Uterus (tissue), 3 donors: ENCODE measurements at regions not wholly inside any gene's neighbourhood (a gene's known extent, or its start where the extent isn't known, plus 50 kb on each side); places are given as distances from the start of the nearest gene placed in this dataset.
A peak's percentile ranks its signal among the peaks of the same experiment; 100 is the strongest.

Source experiments
- DNase-seq, 2 donors: peaks; one replicate each; pipeline ENCODE4 v3.0.0-alpha.2; 2019 to 2020
- H3K27ac ChIP-seq, 2 donors: fragments of 200-600 bp; sonication (generic); 1 replicate in 1 of 2; 2 replicates in 1 of 2; pipeline ENCODE4 v1.5.1; 2016 to 2018
- H3K27me3 ChIP-seq, 2 donors: fragments of 200-600 bp; sonication (generic); one replicate each; pipeline ENCODE4 v1.5.1; 2018 to 2019; ENCODE audit warnings: control low read depth in 1 of 2
- H3K36me3 ChIP-seq, 2 donors: fragments of 200-600 bp; sonication (generic); one replicate each; pipeline ENCODE4 v1.5.1; 2019; ENCODE audit warnings: control low read depth in 1 of 2
- H3K4me1 ChIP-seq, 2 donors: fragments of 200-600 bp; sonication (generic); one replicate each; pipeline ENCODE4 v1.5.1; 2018 to 2019; ENCODE audit warnings: control low read depth in 1 of 2
- H3K4me3 ChIP-seq, 2 donors: fragments of 200-600 bp; sonication (generic); 1 replicate in 1 of 2; 2 replicates in 1 of 2; pipeline ENCODE4 v1.5.1; 2018 to 2019; ENCODE audit warnings: mild to moderate bottlenecking in 1 of 2
- H3K9me3 ChIP-seq, 2 donors: fragments of 200-600 bp; sonication (generic); one replicate each; pipeline ENCODE4 v1.5.1; 2019; ENCODE audit warnings: control low read depth in 1 of 2
- CTCF ChIP-seq, 4 experiments: fragments of 200-600 bp in 2 of 4; fragments of 450-650 bp in 2 of 4; sonication (generic) in 2 of 4; IDR thresholded peaks; one replicate each; pipeline ENCODE4 v1.5.1; 2016 to 2019; ENCODE audit warnings: antibody characterized with exemption in 4 of 4, mild to moderate bottlenecking in 2 of 4, moderate library complexity in 1 of 4
- POLR2A ChIP-seq, 2 donors: fragments of 450-650 bp; IDR thresholded peaks; one replicate each; pipeline ENCODE4 v1.6.1; 2016; ENCODE audit warnings: antibody characterized with exemption in 2 of 2, mild to moderate bottlenecking in 1 of 2, moderate library complexity in 1 of 2
- intact Hi-C: fragments of 100-400 bp; cut with DNase I; formaldehyde crosslinking; loops from one replicate; pipeline ENCODE4 v1.15.1; 2023; ENCODE audit warnings: low total_unique reads
- donor health status: DM: yes; HTN: yes; CAD: no.

GRCh38 chr1:55695151-55695550 is 480.0 kb upstream of the USP24 start:
- intact Hi-C loops, result no loop called here
- Histone ChIP-seq H3K36me3 (no peaks in the 10 kb centered on the region), H3K27ac (peak overlapping the region in 1 of 2 donors; percentile 20), H3K4me1 (peaks cover 3 to 11% of the 10 kb centered on the region in 2 donors), H3K9me3 (no peaks in the 10 kb centered on the region), H3K4me3 (no peak overlapping the region), H3K27me3 (no peaks in the 10 kb centered on the region)
- TF ChIP-seq CTCF (IDR thresholded peaks at IDR 0.05) (no peak), POLR2A (IDR thresholded peaks at IDR 0.05) (no peak)
- no peak for DNase-seq

GRCh38 chr1:55694310-55694801 is 479.2 kb upstream of the USP24 start:
- Histone ChIP-seq H3K4me3 (no peak overlapping the region), H3K36me3 (no peaks in the 10 kb centered on the region), H3K27me3 (no peaks in the 10 kb centered on the region), H3K4me1 (peaks cover 3 to 11% of the 10 kb centered on the region in 2 donors), H3K9me3 (no peaks in the 10 kb centered on the region), H3K27ac (peak overlapping the region in 1 of 2 donors; percentile 20)
- DNase-seq, result peak; percentile 62 to 78
- intact Hi-C loops, result no loop called here
- no peak for TF ChIP-seq POLR2A (IDR thresholded peaks at IDR 0.05)
- TF ChIP-seq CTCF (IDR thresholded peaks at IDR 0.05), result no peak

- Histone ChIP-seq H3K9me3 (no peaks in the 10 kb centered on the region), H3K4me3 (no peak overlapping the region), H3K36me3 (no peaks in the 10 kb centered on the region), H3K27ac (no peak overlapping the region), H3K4me1 (peaks cover 3 to 11% of the 10 kb centered on the region in 2 donors), H3K27me3 (no peaks in the 10 kb centered on the region)
- DNase-seq, result no peak
- intact Hi-C loops, result no loop called here
- no peak for TF ChIP-seq POLR2A (IDR thresholded peaks at IDR 0.05)
- no peak for TF ChIP-seq CTCF (IDR thresholded peaks at IDR 0.05)
Measured at GRCh38 chr1:55692726-55693125, 477.6 kb upstream of the USP24 start.

GRCh38 chr1:55690366-55690765 is 475.2 kb upstream of the USP24 start:
- no peak overlapping the region for H3K27ac ChIP-seq
- H3K27me3 ChIP-seq, result no peaks in the 10 kb centered on the region
- H3K36me3 ChIP-seq, result no peaks in the 10 kb centered on the region
- H3K4me3 ChIP-seq, result no peak overlapping the region
- TF ChIP-seq POLR2A (IDR thresholded peaks at IDR 0.05) (no peak), CTCF (IDR thresholded peaks at IDR 0.05) (no peak)
- DNase-seq, result no peak
- intact Hi-C loops, result no loop called here
- peaks cover 2 to 8% of the 10 kb centered on the region in 2 donors for H3K4me1 ChIP-seq
- no peaks in the 10 kb centered on the region for H3K9me3 ChIP-seq

- H3K9me3 ChIP-seq, result no peaks in the 10 kb centered on the region
- TF ChIP-seq CTCF (IDR thresholded peaks at IDR 0.05) (no peak), POLR2A (IDR thresholded peaks at IDR 0.05) (no peak)
- intact Hi-C loops, result no loop called here
- no peaks in the 10 kb centered on the region for H3K36me3 ChIP-seq
- no peak for DNase-seq
- no peak overlapping the region for H3K27ac ChIP-seq
- H3K4me1 ChIP-seq, result peaks cover 0 to 2% of the 10 kb centered on the region in 2 donors
- no peaks in the 10 kb centered on the region for H3K27me3 ChIP-seq
- no peak overlapping the region for H3K4me3 ChIP-seq
Measured at GRCh38 chr1:55689800-55690199, 474.6 kb upstream of the USP24 start.
